LNCaP clone FGC (cell line): ENCODE measurements at regions not wholly inside any gene's neighbourhood (a gene's known extent, or its start where the extent isn't known, plus 50 kb on each side); places are given as distances from the start of the nearest gene placed in this dataset.

ENCODE experiments used
- DNase-seq: peaks from one replicate; pipeline ENCODE4 v3.0.0-alpha.2; 2011; ENCODE audit warnings: low read depth
- H3K4me3 ChIP-seq: 2 replicates; pipeline ENCODE4 v1.5.1; 2011; ENCODE audit warnings: mild to moderate bottlenecking, low read depth, low read length, control low read depth
- TF ChIP-seq, protein P1 (sequence below): IDR thresholded peaks from 2 replicates; pipeline ENCODE4 v1.5.1; 2012; ENCODE audit warnings: mild to moderate bottlenecking; ENCODE audit not compliant: control insufficient read depth, insufficient read depth; ENCODE audit errors: extremely low read depth

DNA sequence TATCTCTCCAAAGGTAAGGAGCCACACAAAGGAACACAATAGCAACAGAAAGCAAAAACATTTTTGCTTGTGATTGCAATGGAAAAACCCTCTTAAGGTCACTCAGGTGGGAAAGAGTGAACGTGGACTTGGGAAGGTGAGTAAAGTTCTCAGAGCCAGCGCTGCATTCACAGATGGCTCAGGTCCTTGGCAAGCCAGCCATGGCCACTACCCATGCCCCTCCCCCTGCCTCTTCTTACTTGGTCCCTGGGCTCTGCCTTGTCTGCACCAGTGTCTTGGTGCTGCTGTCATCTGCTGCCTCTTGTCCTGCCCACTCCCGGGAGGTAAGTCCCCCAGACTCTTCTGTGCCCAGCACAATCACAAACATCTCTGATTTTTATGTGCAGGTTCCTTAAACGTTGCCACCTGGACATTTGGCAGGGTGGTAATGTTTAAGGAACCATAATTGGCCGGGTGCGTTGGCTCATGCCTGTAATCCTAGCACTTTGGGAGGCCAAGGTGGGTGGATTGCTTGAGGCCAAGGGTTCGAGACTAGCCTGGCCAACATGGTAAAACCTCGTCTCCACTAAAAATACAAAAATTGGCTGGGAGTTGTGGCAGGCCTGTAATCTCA lies 74.6 kb downstream of the FEM1C start:
- TF ChIP-seq, protein P1, sequence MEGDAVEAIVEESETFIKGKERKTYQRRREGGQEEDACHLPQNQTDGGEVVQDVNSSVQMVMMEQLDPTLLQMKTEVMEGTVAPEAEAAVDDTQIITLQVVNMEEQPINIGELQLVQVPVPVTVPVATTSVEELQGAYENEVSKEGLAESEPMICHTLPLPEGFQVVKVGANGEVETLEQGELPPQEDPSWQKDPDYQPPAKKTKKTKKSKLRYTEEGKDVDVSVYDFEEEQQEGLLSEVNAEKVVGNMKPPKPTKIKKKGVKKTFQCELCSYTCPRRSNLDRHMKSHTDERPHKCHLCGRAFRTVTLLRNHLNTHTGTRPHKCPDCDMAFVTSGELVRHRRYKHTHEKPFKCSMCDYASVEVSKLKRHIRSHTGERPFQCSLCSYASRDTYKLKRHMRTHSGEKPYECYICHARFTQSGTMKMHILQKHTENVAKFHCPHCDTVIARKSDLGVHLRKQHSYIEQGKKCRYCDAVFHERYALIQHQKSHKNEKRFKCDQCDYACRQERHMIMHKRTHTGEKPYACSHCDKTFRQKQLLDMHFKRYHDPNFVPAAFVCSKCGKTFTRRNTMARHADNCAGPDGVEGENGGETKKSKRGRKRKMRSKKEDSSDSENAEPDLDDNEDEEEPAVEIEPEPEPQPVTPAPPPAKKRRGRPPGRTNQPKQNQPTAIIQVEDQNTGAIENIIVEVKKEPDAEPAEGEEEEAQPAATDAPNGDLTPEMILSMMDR: no peak
- no peak for DNase-seq
- H3K4me3 ChIP-seq: no peak overlapping the region

DNA sequence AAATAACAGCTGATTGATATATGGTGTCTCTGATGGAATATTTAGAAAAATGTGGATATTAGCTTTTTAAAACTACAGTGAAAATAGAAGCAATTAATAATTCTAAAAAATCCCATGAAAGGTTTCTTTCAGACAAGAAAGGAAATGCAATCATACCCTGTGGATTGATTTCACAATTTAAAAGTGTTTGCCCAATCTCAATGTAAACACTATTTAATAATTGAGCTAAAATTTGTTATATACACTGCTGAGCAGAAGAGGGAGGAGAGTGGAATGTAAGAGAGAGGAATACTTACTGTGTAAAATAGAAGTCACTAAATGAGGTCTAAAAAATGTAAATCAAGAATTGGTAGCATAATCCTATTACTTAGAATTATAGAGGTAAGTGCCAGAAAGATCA lies 76.9 kb downstream of the FEM1C start:
- peak; percentile 10 for DNase-seq
- H3K4me3 ChIP-seq: no peak overlapping the region
- TF ChIP-seq, protein P1: no peak

DNA sequence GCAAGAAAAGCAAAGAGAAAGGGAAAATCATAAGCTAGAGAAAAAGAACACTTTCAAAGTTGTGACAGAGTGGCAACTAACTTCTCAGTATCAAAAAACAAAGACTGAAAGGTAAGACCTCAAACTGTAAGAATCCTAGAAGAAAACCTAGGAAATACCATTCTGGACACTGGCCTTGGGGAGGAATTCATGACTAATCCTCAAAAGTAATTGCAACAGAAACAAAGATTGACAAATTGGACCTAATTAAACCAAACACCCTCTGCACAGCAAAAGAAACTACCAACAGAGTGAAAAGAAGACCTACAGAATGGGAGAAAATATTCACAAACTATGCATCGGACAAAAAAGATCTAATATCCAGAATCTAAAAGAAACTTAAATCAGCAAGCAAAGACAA lies 79.1 kb downstream of the FEM1C start:
- H3K4me3 ChIP-seq: no peak overlapping the region
- no peak for DNase-seq
- TF ChIP-seq, protein P1: no peak

DNA sequence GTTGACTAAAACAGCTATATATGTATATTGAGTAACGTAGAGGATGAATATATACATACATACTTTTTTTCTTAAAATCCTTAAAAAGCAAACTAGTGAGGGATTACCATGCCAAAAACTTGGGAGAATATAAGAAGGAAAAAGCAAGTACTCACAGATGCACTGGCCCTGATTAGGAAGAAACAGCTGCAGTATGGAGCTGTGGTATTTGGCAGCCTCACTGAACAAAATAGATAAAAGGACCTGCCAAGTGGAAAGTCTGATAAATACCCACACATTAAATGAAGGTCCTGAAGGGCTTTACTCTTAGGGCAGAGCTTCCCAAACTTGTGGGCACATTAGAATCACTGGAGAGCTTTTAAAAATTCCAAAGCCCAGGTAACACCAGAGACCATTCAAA lies 80.6 kb downstream of the FEM1C start:
- no peak overlapping the region for H3K4me3 ChIP-seq
- DNase-seq: no peak
- TF ChIP-seq, protein P1: no peak

DNA sequence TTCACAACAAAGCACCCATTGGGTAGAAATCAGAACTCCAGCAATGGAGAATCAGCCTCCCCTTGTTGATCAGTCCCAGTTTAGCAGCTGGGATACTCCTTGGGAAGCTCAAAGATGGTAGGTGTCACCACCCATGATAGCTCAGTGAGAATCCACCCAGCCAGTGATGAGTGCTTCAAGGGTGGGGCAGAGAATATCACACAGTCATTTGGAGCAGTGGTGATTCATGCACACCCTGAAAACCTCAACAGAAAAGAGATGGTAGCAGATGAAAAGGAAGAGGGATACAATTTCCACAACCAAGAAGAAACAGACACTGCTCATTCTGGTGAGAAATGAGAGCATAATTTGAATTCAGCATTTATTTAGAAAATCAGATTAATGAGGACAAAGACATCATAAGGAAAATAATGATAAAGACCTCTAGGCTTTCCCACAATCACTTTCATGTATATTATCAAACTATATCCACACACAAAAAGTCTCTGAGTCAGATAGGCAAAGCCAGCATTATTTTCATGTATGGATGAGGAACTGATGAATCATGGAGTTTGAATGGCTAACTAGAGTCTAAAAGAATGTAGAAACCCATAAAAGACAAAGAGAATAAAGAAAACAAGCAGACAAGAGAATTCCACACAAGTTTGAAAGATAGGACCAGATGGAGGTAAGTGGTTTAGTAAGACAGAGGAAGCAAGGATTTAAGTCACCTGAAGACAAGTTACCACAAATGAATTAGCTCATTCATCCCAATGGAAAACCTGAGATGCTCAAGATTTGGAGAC lies 82.9 kb downstream of the FEM1C start:
- TF ChIP-seq, protein P1: no peak
- no peak for DNase-seq
- H3K4me3 ChIP-seq: no peak overlapping the region

DNA sequence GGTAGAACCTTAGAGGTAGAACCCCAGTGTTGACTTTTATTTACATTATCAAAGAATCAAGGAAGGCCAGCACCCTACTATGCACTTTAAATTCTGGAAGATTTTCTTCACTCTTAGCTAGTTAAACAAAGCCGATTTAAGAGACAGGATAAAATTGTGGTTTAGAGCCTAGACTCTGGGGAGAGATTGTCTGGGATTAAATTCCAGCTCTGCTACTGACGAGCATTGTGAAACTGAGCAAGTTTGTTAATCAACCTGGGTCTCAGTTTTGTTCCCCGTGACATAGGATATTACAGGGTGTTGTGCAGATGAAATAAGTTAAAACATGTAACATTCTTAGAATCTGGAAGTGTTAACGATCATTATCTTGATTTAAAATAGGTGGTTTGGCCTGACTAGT lies 83.5 kb downstream of the FEM1C start:
- TF ChIP-seq, protein P1: no peak
- no peak for DNase-seq
- no peak overlapping the region for H3K4me3 ChIP-seq
